Prostate gland (tissue), 2 donors: ENCODE measurements at regions not wholly inside any gene's neighbourhood (a gene's known extent, or its start where the extent isn't known, plus 50 kb on each side); places are given as distances from the start of the nearest gene placed in this dataset.

Source experiments
- CTCF ChIP-seq, 4 experiments: fragments of 200-600 bp in 2 of 4; fragments of 450-650 bp in 2 of 4; sonication (generic) in 2 of 4; IDR thresholded peaks; 1 replicate in 3 of 4; 2 replicates in 1 of 4; pipeline ENCODE4 v1.5.1; 2016 to 2019; ENCODE audit warnings: antibody characterized with exemption in 4 of 4, mild to moderate bottlenecking in 2 of 4, moderate library complexity in 2 of 4
- POLR2A ChIP-seq: fragments of 450-650 bp; IDR thresholded peaks from one replicate; pipeline ENCODE4 v1.6.1; 2016; ENCODE audit warnings: antibody characterized with exemption, mild to moderate bottlenecking
- POLR2AphosphoS5 ChIP-seq: sonication (generic); formaldehyde crosslinking; IDR thresholded peaks from one replicate; pipeline ENCODE4 v1.6.1; 2017; ENCODE audit warnings: antibody characterized with exemption

- TF ChIP-seq CTCF (IDR thresholded peaks at IDR 0.05) (no peak), POLR2AphosphoS5 (no peak), POLR2A (no peak)
These were observed 154.6 kb downstream of the SEC14L1 start for GRCh38 chr17:77295241-77295853.
